OCI-LY7 (cell line): ENCODE measurements at regions not wholly inside any gene's neighbourhood (a gene's known extent, or its start where the extent isn't known, plus 50 kb on each side); places are given as distances from the start of the nearest gene placed in this dataset.

Experiments
- BruUV-seq: library from RNA; stranded (reverse); fragments of 400-500 nt; replicated peaks from 2 replicates; lab custom pipeline; 2021; lab: Mats Ljungman, UMichigan
- CTCF ChIA-PET: fragments of 300-600 bp; sonication (Branson Sonifier 250); formaldehyde crosslinking; loops from one replicate; lab custom pipeline; 2022; ENCODE audit warnings: antibody characterized with exemption; ENCODE audit not compliant: unreplicated experiment; lab: Charles Lee
- POLR2A ChIA-PET: fragments of 300-600 bp; sonication (Branson Sonifier 250); formaldehyde crosslinking; loops from one replicate; lab custom pipeline; 2022; ENCODE audit warnings: antibody characterized with exemption; lab: Charles Lee
- DNase-seq: peaks from one replicate; pipeline ENCODE4 v3.0.0-alpha.2; 2015; ENCODE audit warnings: low spot score
- H2AFZ ChIP-seq: fragments of 200-600 bp; sonication (generic), shearing (Covaris generic); 2 replicates; pipeline ENCODE4 v1.6.1; 2014; ENCODE audit warnings: mild to moderate bottlenecking, antibody characterized with exemption, low read length, moderate library complexity
- H3K27ac ChIP-seq: fragments of 200-600 bp; sonication (generic); 2 replicates; pipeline ENCODE4 v1.5.1; 2014; ENCODE audit warnings: mixed run types, low read depth, mild to moderate bottlenecking, moderate library complexity, low read length, inconsistent platforms; ENCODE audit not compliant: poor library complexity, severe bottlenecking
- H3K36me3 ChIP-seq: fragments of 200-600 bp; sonication (generic); 2 replicates; pipeline ENCODE4 v1.6.1; 2014; ENCODE audit warnings: mild to moderate bottlenecking, antibody characterized with exemption, low read length, moderate library complexity, mixed read lengths; ENCODE audit not compliant: insufficient read depth
- H3K4me1 ChIP-seq: fragments of 200-600 bp; sonication (generic); 2 replicates; pipeline ENCODE4 v1.5.1; 2014; ENCODE audit warnings: mild to moderate bottlenecking, low read length; ENCODE audit not compliant: insufficient read depth, poor library complexity, severe bottlenecking
- H3K4me2 ChIP-seq: fragments of 200-600 bp; sonication (generic); 2 replicates; pipeline ENCODE4 v1.6.1; 2014; ENCODE audit warnings: mild to moderate bottlenecking, low read length
- H3K4me3 ChIP-seq: fragments of 200-600 bp; sonication (generic); 2 replicates; pipeline ENCODE4 v1.5.1; 2014; ENCODE audit warnings: mild to moderate bottlenecking, low read depth, low read length; ENCODE audit not compliant: poor library complexity, severe bottlenecking
- H3K79me2 ChIP-seq: fragments of 200-600 bp; sonication (generic); 2 replicates; pipeline ENCODE4 v1.6.1; 2016; ENCODE audit warnings: low read depth, mild to moderate bottlenecking, low read length, moderate library complexity, mixed read lengths; ENCODE audit not compliant: insufficient read depth
- H3K9me2 ChIP-seq: fragments of 200-600 bp; sonication (generic); 2 replicates; pipeline ENCODE4 v1.6.1; 2016; ENCODE audit warnings: mild to moderate bottlenecking, low read length, mixed read lengths; ENCODE audit not compliant: insufficient read depth
- H3K9me3 ChIP-seq: fragments of 200-600 bp; sonication (generic); 2 replicates; pipeline ENCODE4 v1.6.1; 2014; ENCODE audit warnings: mild to moderate bottlenecking, mixed run types, low read length, mixed read lengths
- H4K20me1 ChIP-seq: fragments of 200-600 bp; sonication (generic); 2 replicates; pipeline ENCODE4 v1.6.1; 2014; ENCODE audit warnings: mild to moderate bottlenecking, antibody characterized with exemption, low read length, moderate library complexity, mixed read lengths; ENCODE audit not compliant: insufficient read depth
- CTCF ChIP-seq: fragments of 200-600 bp; sonication (generic); conservative IDR thresholded peaks from 2 replicates; pipeline ENCODE4 v1.5.1; 2014; ENCODE audit warnings: mild to moderate bottlenecking, antibody characterized with exemption, low read length, moderate library complexity, mixed read lengths
- EZH2phosphoT487 ChIP-seq: fragments of 200-600 bp; sonication (generic); IDR thresholded peaks from 2 replicates; pipeline ENCODE4 v1.6.1; 2018; ENCODE audit warnings: low read depth, borderline replicate concordance, mild to moderate bottlenecking, mixed run types, antibody characterized with exemption, low read length, moderate library complexity, mixed read lengths
- intact Hi-C: fragments of 100-400 bp; cut with micrococcal nuclease; formaldehyde crosslinking; loops from one replicate; pipeline ENCODE4 v1.10.0; 2022; ENCODE audit not compliant: unreplicated experiment

GRCh38 chr2:239873656-239874635 lies 151.2 kb downstream of the NDUFA10 start:
- intact Hi-C loops: no loop called here
- DNase-seq: no peak
- no peaks in the 10 kb centered on the region for H4K20me1 ChIP-seq
- H3K36me3 ChIP-seq: no peaks in the 10 kb centered on the region
- no peak overlapping the region for H3K27ac ChIP-seq
- POLR2A ChIA-PET: no interaction called here
- TF ChIP-seq CTCF (no peak), EZH2phosphoT487 (no peak)
- H2AFZ ChIP-seq: no peak overlapping the region
- H3K9me3 ChIP-seq: no peaks in the 10 kb centered on the region
- BruUV-seq: no TSS peak
- H3K4me3 ChIP-seq: no peak overlapping the region
- H3K4me1 ChIP-seq: peaks cover 10% of the 10 kb centered on the region
- no peaks in the 10 kb centered on the region for H3K9me2 ChIP-seq
- CTCF ChIA-PET: no interaction called here
- no peaks in the 10 kb centered on the region for H3K79me2 ChIP-seq
- no peak overlapping the region for H3K4me2 ChIP-seq

- no peaks in the 10 kb centered on the region for H3K79me2 ChIP-seq
- H4K20me1 ChIP-seq: no peaks in the 10 kb centered on the region
- H3K4me3 ChIP-seq: no peak overlapping the region
- ChIA-PET POLR2A (interaction anchor here (0.7 kb wide), 1 partner anchor 1415 kb away, joined by 3 read pairs; no protein-coding TSS in a partner anchor), CTCF (interaction anchor here (0.5 kb wide), 1 partner anchor 162 kb away, joined by 11 read pairs; no protein-coding TSS in a partner anchor)
- no peaks in the 10 kb centered on the region for H3K4me1 ChIP-seq
- H3K36me3 ChIP-seq: no peaks in the 10 kb centered on the region
- peaks cover 11% of the 10 kb centered on the region; the same call in 1 of the 2 replicates for H3K9me3 ChIP-seq
- TF ChIP-seq CTCF (no peak), EZH2phosphoT487 (no peak)
- no TSS peak for BruUV-seq
- H3K27ac ChIP-seq: no peak overlapping the region
- H2AFZ ChIP-seq: no peak overlapping the region
- H3K9me2 ChIP-seq: no peaks in the 10 kb centered on the region
- DNase-seq: no peak
- H3K4me2 ChIP-seq: no peak overlapping the region
- intact Hi-C loops: no loop called here
Observed at GRCh38 chr2:239871481-239872435, 153.4 kb downstream of the NDUFA10 start.
